ENCODE measurements at regions not wholly inside any gene's neighbourhood (a gene's known extent, or its start where the extent isn't known, plus 50 kb on each side); places are given as distances from the start of the nearest gene placed in this dataset.

DNA sequence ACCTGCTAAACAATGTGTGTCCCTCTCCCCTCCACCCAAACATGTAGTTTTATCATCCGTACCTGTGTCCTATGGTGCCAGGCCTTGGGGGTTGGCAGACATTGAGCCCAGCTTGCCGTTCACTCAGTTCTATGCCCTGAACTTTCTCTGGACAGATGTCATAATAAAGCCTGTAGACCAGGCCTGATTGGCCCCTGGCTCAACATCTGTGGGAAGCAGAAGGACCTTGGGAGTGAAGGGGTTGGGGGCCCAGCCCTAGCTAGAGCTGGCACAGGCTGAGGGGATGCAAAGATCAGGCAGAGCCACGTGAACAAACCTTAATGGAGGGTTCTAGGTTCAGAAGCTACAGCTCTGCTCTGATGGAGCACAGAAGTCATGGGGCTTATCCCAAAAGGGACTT lies 600.6 kb downstream of the BUD13 start:
- H2BK5ac ChIP-seq (ENCODE audit: low read length): no peak overlapping the region
- no peak overlapping the region for H3K4ac ChIP-seq (ENCODE audit: low read length)
- H2AFZ ChIP-seq (ENCODE audit: low read length): no peak overlapping the region
- H2AK5ac ChIP-seq (ENCODE audit: low read depth, low read length): no peak overlapping the region
- no peaks in the 10 kb centered on the region for H3K27me3 ChIP-seq (ENCODE audit: control insufficient read depth in 3 of 3, insufficient read depth in 3 of 3, low read depth in 1 of 3, low read length in 3 of 3)
- WGBS, 2 donors (ENCODE audit: extremely low coverage in 2 of 2, insufficient read length in 2 of 2, insufficient replicate concordance in 1 of 2): no CpG with 5 or more reads among the region's 3 CpGs
- peak overlapping the region; percentile 19 for H2BK15ac ChIP-seq (ENCODE audit: low read length)
- no peak overlapping the region for H3K14ac ChIP-seq (ENCODE audit: low read length)
- H3K36me3 ChIP-seq (replicated peaks in 1 of 2; ENCODE audit: control insufficient read depth in 2 of 2, insufficient read depth in 2 of 2, low read length in 2 of 2): no peaks in the 10 kb centered on the region
- no peak overlapping the region for H2BK12ac ChIP-seq (ENCODE audit: low read length)
- H3K9me3 ChIP-seq (replicated peaks in 1 of 2; ENCODE audit: control insufficient read depth in 2 of 2, insufficient read depth in 1 of 2, low read depth in 1 of 2, low read length in 2 of 2): no peaks in the 10 kb centered on the region
- H3K4me2 ChIP-seq (ENCODE audit: insufficient read depth, low read length, poor library complexity, severe bottlenecking): no peak overlapping the region
- no peak overlapping the region for H2BK120ac ChIP-seq (ENCODE audit: low read depth, low read length)
- peaks cover 3 to 13% of the 10 kb centered on the region in 2 donors for H3K4me1 ChIP-seq (ENCODE audit: control insufficient read depth in 2 of 2, insufficient read depth in 1 of 2, low read depth in 1 of 2, low read length in 2 of 2)
- H3K18ac ChIP-seq (ENCODE audit: low read length): no peak overlapping the region
- H4K91ac ChIP-seq (ENCODE audit: low read depth, low read length, poor library complexity): no peak overlapping the region
- H3K4me3 ChIP-seq (ENCODE audit: low read length in 2 of 2): no peak overlapping the region
- no peak overlapping the region for H3K27ac ChIP-seq (replicated peaks; ENCODE audit: low read length)
- H3K23ac ChIP-seq (ENCODE audit: low read depth, low read length, poor library complexity): no peak overlapping the region
- DNase-seq (ENCODE audit: low spot score): no peak
- no peaks in the 10 kb centered on the region for H3K79me1 ChIP-seq (ENCODE audit: low read depth, low read length)
- no peak overlapping the region for H4K8ac ChIP-seq (ENCODE audit: low read depth, low read length)
- no peak overlapping the region for H3K9ac ChIP-seq (ENCODE audit: low read depth, low read length, poor library complexity)

DNA sequence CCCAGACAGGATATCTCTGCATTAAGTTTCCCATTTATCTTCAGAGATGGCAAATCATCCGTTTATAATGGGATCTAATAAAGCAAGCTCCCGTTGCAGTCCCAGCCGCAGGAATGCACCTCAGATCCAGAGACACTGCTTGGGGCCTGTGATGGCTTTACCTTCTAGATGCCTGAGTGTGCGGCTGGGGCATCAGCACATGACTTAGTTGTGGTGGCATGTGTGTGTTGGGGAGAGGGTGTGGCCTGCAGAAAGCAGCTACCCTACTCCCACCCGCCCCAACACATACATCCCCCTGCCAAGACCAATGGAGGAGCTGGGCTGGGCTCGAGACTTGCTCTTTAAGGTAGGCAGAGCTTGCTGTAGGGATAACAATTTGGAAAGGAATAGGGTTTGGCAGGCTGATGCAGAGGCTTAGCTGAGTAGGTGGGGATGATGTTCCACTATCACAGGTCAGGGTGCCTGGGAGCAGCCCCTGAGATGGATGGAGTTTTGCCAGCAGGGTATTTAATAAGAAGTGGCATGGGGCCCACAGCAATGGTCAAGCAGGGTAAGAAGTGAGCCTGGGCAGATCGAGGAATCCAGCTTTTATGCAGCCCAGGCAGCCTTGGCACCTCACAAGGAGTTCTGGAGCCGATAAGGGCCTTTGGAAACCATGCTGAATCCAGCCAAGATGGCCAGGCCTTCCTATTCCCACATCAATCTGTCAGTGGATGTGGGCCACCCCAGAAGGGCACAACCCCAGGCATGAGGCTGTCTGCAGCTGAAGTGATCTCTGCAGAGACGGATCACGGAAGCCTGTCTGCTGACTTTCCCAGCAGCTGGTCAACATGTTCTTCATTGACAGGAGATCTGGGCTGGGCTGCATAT lies 601.3 kb downstream of the BUD13 start:
- DNase-seq (ENCODE audit: low spot score): no peak
- Histone ChIP-seq H3K14ac (ENCODE audit: low read length) (no peak overlapping the region), H4K8ac (ENCODE audit: low read depth, low read length) (no peak overlapping the region), H4K91ac (ENCODE audit: low read depth, low read length, poor library complexity) (no peak overlapping the region), H3K9me3 (replicated peaks in 1 of 2; ENCODE audit: control insufficient read depth in 2 of 2, insufficient read depth in 1 of 2, low read depth in 1 of 2, low read length in 2 of 2) (no peaks in the 10 kb centered on the region), H3K4ac (ENCODE audit: low read length) (no peak overlapping the region), H3K27ac (replicated peaks; ENCODE audit: low read length) (no peak overlapping the region), H3K4me3 (ENCODE audit: low read length in 2 of 2) (no peak overlapping the region), H2BK12ac (ENCODE audit: low read length) (no peak overlapping the region), H2BK15ac (ENCODE audit: low read length) (peak overlapping the region; percentile 19), H3K9ac (ENCODE audit: low read depth, low read length, poor library complexity) (no peak overlapping the region), H3K79me1 (ENCODE audit: low read depth, low read length) (no peaks in the 10 kb centered on the region), H2BK120ac (ENCODE audit: low read depth, low read length) (no peak overlapping the region), H3K4me2 (ENCODE audit: insufficient read depth, low read length, poor library complexity, severe bottlenecking) (no peak overlapping the region), H2BK5ac (ENCODE audit: low read length) (no peak overlapping the region), H3K4me1 (ENCODE audit: control insufficient read depth in 2 of 2, insufficient read depth in 1 of 2, low read depth in 1 of 2, low read length in 2 of 2) (peaks cover 4 to 13% of the 10 kb centered on the region in 2 donors), H2AK5ac (ENCODE audit: low read depth, low read length) (no peak overlapping the region), H3K18ac (ENCODE audit: low read length) (no peak overlapping the region), H3K23ac (ENCODE audit: low read depth, low read length, poor library complexity) (no peak overlapping the region), H3K36me3 (replicated peaks in 1 of 2; ENCODE audit: control insufficient read depth in 2 of 2, insufficient read depth in 2 of 2, low read length in 2 of 2) (no peaks in the 10 kb centered on the region), H3K27me3 (ENCODE audit: control insufficient read depth in 3 of 3, insufficient read depth in 3 of 3, low read depth in 1 of 3, low read length in 3 of 3) (no peaks in the 10 kb centered on the region), H2AFZ (ENCODE audit: low read length) (no peak overlapping the region)
- WGBS, 2 donors (ENCODE audit: extremely low coverage in 2 of 2, insufficient read length in 2 of 2, insufficient replicate concordance in 1 of 2): no CpG with 5 or more reads among the region's 10 CpGs

DNA sequence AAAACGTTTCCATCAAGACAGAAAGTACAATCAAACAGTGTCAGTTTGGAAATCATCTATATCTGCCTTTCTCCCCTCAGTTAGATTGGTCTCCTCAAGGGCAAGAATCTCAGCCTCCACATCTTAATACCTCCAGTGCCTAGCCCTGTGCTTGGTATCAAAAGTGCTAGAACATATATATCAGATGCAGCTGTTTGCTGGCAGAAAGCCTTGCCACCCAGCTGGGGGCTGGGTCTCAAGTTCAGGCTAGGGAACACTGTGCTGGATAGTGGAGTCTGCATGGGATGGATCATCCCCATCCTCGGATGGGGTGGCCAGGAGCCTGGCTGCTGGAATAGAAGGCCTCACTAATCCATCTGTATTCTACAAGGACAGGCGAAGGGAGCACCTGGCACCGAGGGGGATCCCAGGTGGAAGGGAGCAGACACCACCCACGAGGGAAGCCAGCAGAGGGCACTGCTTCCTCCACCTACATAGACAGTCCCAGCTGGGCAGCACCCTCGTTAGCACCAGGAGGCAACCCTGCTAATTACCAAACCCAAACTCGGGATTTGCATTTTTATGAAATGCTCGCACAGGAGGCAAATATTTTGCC lies 602.2 kb downstream of the BUD13 start:
- no peak overlapping the region for H2BK120ac ChIP-seq (ENCODE audit: low read depth, low read length)
- peaks cover 4 to 11% of the 10 kb centered on the region in 2 donors for H3K4me1 ChIP-seq (ENCODE audit: control insufficient read depth in 2 of 2, insufficient read depth in 1 of 2, low read depth in 1 of 2, low read length in 2 of 2)
- no peaks in the 10 kb centered on the region for H3K36me3 ChIP-seq (replicated peaks in 1 of 2; ENCODE audit: control insufficient read depth in 2 of 2, insufficient read depth in 2 of 2, low read length in 2 of 2)
- H2BK15ac ChIP-seq (ENCODE audit: low read length): no peak overlapping the region
- no peak overlapping the region for H3K4me2 ChIP-seq (ENCODE audit: insufficient read depth, low read length, poor library complexity, severe bottlenecking)
- H2AK5ac ChIP-seq (ENCODE audit: low read depth, low read length): no peak overlapping the region
- no peak overlapping the region for H2BK12ac ChIP-seq (ENCODE audit: low read length)
- no CpG with 5 or more reads among the region's 8 CpGs for WGBS, 2 donors (ENCODE audit: extremely low coverage in 2 of 2, insufficient read length in 2 of 2, insufficient replicate concordance in 1 of 2)
- no peaks in the 10 kb centered on the region for H3K27me3 ChIP-seq (ENCODE audit: control insufficient read depth in 3 of 3, insufficient read depth in 3 of 3, low read depth in 1 of 3, low read length in 3 of 3)
- no peak overlapping the region for H4K91ac ChIP-seq (ENCODE audit: low read depth, low read length, poor library complexity)
- H2BK5ac ChIP-seq (ENCODE audit: low read length): no peak overlapping the region
- H3K23ac ChIP-seq (ENCODE audit: low read depth, low read length, poor library complexity): no peak overlapping the region
- no peak overlapping the region for H3K14ac ChIP-seq (ENCODE audit: low read length)
- no peak overlapping the region for H3K27ac ChIP-seq (replicated peaks; ENCODE audit: low read length)
- H2AFZ ChIP-seq (ENCODE audit: low read length): no peak overlapping the region
- H3K79me1 ChIP-seq (ENCODE audit: low read depth, low read length): no peaks in the 10 kb centered on the region
- no peak overlapping the region for H4K8ac ChIP-seq (ENCODE audit: low read depth, low read length)
- DNase-seq (ENCODE audit: low spot score): no peak
- no peak overlapping the region for H3K4ac ChIP-seq (ENCODE audit: low read length)
- no peak overlapping the region for H3K9ac ChIP-seq (ENCODE audit: low read depth, low read length, poor library complexity)
- H3K18ac ChIP-seq (ENCODE audit: low read length): peak overlapping the region; percentile 8
- H3K4me3 ChIP-seq (ENCODE audit: low read length in 2 of 2): no peak overlapping the region
- H3K9me3 ChIP-seq (replicated peaks in 1 of 2; ENCODE audit: control insufficient read depth in 2 of 2, insufficient read depth in 1 of 2, low read depth in 1 of 2, low read length in 2 of 2): no peaks in the 10 kb centered on the region

DNA sequence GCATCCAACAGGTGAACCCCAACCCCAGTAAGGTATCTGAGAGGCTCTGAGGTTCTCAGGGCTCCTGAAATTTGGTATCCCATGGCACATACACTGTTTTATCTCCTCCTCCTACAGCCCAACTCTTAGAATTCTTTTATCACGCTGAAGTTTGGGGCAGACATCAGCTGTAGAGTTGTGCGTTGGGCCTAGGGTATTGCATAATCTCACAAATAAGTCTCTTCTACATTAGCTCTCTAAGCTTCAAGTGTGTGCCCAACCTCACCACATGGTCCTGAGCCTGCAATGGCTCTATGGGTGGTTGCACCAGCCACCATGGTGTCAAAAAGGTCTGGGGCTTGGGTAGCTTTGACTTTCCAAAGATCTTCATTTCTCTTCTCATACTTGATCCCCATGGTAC lies 603.0 kb downstream of the BUD13 start:
- peaks cover 4 to 11% of the 10 kb centered on the region in 2 donors for H3K4me1 ChIP-seq (ENCODE audit: control insufficient read depth in 2 of 2, insufficient read depth in 1 of 2, low read depth in 1 of 2, low read length in 2 of 2)
- no peak overlapping the region for H2BK5ac ChIP-seq (ENCODE audit: low read length)
- no peak overlapping the region for H4K91ac ChIP-seq (ENCODE audit: low read depth, low read length, poor library complexity)
- H3K9me3 ChIP-seq (replicated peaks in 1 of 2; ENCODE audit: control insufficient read depth in 2 of 2, insufficient read depth in 1 of 2, low read depth in 1 of 2, low read length in 2 of 2): no peaks in the 10 kb centered on the region
- H2AFZ ChIP-seq (ENCODE audit: low read length): no peak overlapping the region
- no peak overlapping the region for H3K4ac ChIP-seq (ENCODE audit: low read length)
- no peak overlapping the region for H2AK5ac ChIP-seq (ENCODE audit: low read depth, low read length)
- no peak overlapping the region for H3K9ac ChIP-seq (ENCODE audit: low read depth, low read length, poor library complexity)
- H2BK15ac ChIP-seq (ENCODE audit: low read length): no peak overlapping the region
- H3K14ac ChIP-seq (ENCODE audit: low read length): no peak overlapping the region
- H3K4me2 ChIP-seq (ENCODE audit: insufficient read depth, low read length, poor library complexity, severe bottlenecking): no peak overlapping the region
- no peak overlapping the region for H2BK12ac ChIP-seq (ENCODE audit: low read length)
- H2BK120ac ChIP-seq (ENCODE audit: low read depth, low read length): no peak overlapping the region
- no peak for DNase-seq (ENCODE audit: low spot score)
- no peaks in the 10 kb centered on the region for H3K79me1 ChIP-seq (ENCODE audit: low read depth, low read length)
- no peak overlapping the region for H3K4me3 ChIP-seq (ENCODE audit: low read length in 2 of 2)
- H3K27me3 ChIP-seq (ENCODE audit: control insufficient read depth in 3 of 3, insufficient read depth in 3 of 3, low read depth in 1 of 3, low read length in 3 of 3): no peaks in the 10 kb centered on the region
- no CpG with 5 or more reads among the region's 2 CpGs for WGBS, 2 donors (ENCODE audit: extremely low coverage in 2 of 2, insufficient read length in 2 of 2, insufficient replicate concordance in 1 of 2)
- H3K23ac ChIP-seq (ENCODE audit: low read depth, low read length, poor library complexity): no peak overlapping the region
- no peaks in the 10 kb centered on the region for H3K36me3 ChIP-seq (replicated peaks in 1 of 2; ENCODE audit: control insufficient read depth in 2 of 2, insufficient read depth in 2 of 2, low read length in 2 of 2)
- no peak overlapping the region for H3K27ac ChIP-seq (replicated peaks; ENCODE audit: low read length)
- no peak overlapping the region for H4K8ac ChIP-seq (ENCODE audit: low read depth, low read length)
- H3K18ac ChIP-seq (ENCODE audit: low read length): no peak overlapping the region

Data from neuronal stem cell (in vitro differentiated cells).